ENCODE measurements at regions not wholly inside any gene's neighbourhood (a gene's known extent, or its start where the extent isn't known, plus 50 kb on each side); places are given as distances from the start of the nearest gene placed in this dataset.

DNA sequence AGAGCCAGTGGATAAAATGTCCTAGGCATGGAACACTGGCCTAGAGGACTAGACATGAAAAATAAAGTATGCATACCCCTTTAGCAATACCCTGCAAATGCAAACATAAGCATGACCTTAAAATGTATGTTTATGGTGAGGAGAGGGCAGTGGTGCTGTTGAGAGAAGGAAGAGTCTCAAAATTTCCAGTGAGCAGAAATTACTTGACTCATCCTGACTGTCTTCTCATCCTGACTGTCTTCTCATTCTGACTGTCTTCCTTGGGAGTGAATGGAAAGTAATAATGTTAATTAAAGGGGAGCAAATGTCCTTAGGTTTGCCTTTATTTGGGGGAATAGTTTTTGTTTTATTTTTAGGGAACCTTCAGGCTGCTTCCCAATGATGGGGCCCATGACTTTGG, 121.5 kb upstream of the GALNT15 start:
- Histone ChIP-seq H3K9me3 (ENCODE audit: control insufficient read depth, low read depth, low read length) (no peaks in the 10 kb centered on the region), H3K36me3 (ENCODE audit: control insufficient read depth, insufficient read depth, low read length) (no peaks in the 10 kb centered on the region), H3K4me3 (ENCODE audit: low read length) (no peak overlapping the region), H3K27me3 (ENCODE audit: control insufficient read depth, insufficient read depth, low read length) (no peaks in the 10 kb centered on the region), H3K4me1 (ENCODE audit: control insufficient read depth, insufficient read depth, low read length) (no peaks in the 10 kb centered on the region), H3K27ac (ENCODE audit: low read length) (no peak overlapping the region)
- DNase-seq = no peak

DNA sequence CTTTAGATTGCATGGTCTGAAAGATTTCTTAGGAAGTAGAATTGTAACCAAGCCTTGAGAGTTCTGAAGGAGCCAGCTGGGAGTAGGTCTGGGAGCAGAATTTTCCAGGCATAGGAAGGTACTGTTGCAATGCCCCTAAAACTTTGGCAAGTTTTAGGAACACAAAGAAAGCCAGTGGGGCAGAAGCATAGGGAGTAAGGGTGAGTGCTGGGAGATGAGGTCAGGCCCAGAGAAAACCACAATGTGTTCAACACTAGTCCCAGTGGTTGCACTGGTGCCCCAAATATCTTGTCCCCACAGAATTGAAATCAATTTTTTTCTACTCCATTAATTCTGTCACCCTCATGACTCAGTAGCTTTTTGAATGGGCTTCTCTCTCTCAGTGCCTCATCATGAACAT, 120.7 kb upstream of the GALNT15 start:
- no peaks in the 10 kb centered on the region for H3K36me3 ChIP-seq (ENCODE audit: control insufficient read depth, insufficient read depth, low read length)
- no peak overlapping the region for H3K27ac ChIP-seq (ENCODE audit: low read length)
- H3K4me1 ChIP-seq (ENCODE audit: control insufficient read depth, insufficient read depth, low read length) = no peaks in the 10 kb centered on the region
- DNase-seq = no peak
- no peaks in the 10 kb centered on the region for H3K27me3 ChIP-seq (ENCODE audit: control insufficient read depth, insufficient read depth, low read length)
- H3K9me3 ChIP-seq (ENCODE audit: control insufficient read depth, low read depth, low read length) = no peaks in the 10 kb centered on the region
- H3K4me3 ChIP-seq (ENCODE audit: low read length) = no peak overlapping the region

- Histone ChIP-seq H3K4me1 (ENCODE audit: control insufficient read depth, insufficient read depth, low read length) (no peaks in the 10 kb centered on the region), H3K4me3 (ENCODE audit: low read length) (no peak overlapping the region), H3K27me3 (ENCODE audit: control insufficient read depth, insufficient read depth, low read length) (no peaks in the 10 kb centered on the region), H3K27ac (ENCODE audit: low read length) (no peak overlapping the region), H3K9me3 (ENCODE audit: control insufficient read depth, low read depth, low read length) (no peaks in the 10 kb centered on the region), H3K36me3 (ENCODE audit: control insufficient read depth, insufficient read depth, low read length) (no peaks in the 10 kb centered on the region)
- no peak for DNase-seq
- 75% methylated on average over 2 of the region's 7 CpGs for WGBS (ENCODE audit: insufficient coverage, low lambda C conversion rate)
Observed at GRCh38 chr3:16055606-16056211, 118.8 kb upstream of the GALNT15 start.

- Histone ChIP-seq H3K27ac (ENCODE audit: low read length) (no peak overlapping the region), H3K4me3 (ENCODE audit: low read length) (no peak overlapping the region), H3K9me3 (ENCODE audit: control insufficient read depth, low read depth, low read length) (no peaks in the 10 kb centered on the region), H3K4me1 (ENCODE audit: control insufficient read depth, insufficient read depth, low read length) (no peaks in the 10 kb centered on the region), H3K36me3 (ENCODE audit: control insufficient read depth, insufficient read depth, low read length) (no peaks in the 10 kb centered on the region), H3K27me3 (ENCODE audit: control insufficient read depth, insufficient read depth, low read length) (no peaks in the 10 kb centered on the region)
- WGBS (ENCODE audit: insufficient coverage, low lambda C conversion rate) = 63% methylated on average over 2 of the region's 2 CpGs
- no peak for DNase-seq
Observed at GRCh38 chr3:16056217-16056616, 118.3 kb upstream of the GALNT15 start.

GRCh38 chr3:16058521-16058920, 116.0 kb upstream of the GALNT15 start:
- Histone ChIP-seq H3K4me1 (ENCODE audit: control insufficient read depth, insufficient read depth, low read length) (no peaks in the 10 kb centered on the region), H3K9me3 (ENCODE audit: control insufficient read depth, low read depth, low read length) (no peaks in the 10 kb centered on the region), H3K36me3 (ENCODE audit: control insufficient read depth, insufficient read depth, low read length) (no peaks in the 10 kb centered on the region), H3K4me3 (ENCODE audit: low read length) (no peak overlapping the region), H3K27me3 (ENCODE audit: control insufficient read depth, insufficient read depth, low read length) (no peaks in the 10 kb centered on the region), H3K27ac (ENCODE audit: low read length) (no peak overlapping the region)
- DNase-seq = no peak
- no CpG with 5 or more reads among the region's 1 CpG for WGBS (ENCODE audit: insufficient coverage, low lambda C conversion rate)

DNA sequence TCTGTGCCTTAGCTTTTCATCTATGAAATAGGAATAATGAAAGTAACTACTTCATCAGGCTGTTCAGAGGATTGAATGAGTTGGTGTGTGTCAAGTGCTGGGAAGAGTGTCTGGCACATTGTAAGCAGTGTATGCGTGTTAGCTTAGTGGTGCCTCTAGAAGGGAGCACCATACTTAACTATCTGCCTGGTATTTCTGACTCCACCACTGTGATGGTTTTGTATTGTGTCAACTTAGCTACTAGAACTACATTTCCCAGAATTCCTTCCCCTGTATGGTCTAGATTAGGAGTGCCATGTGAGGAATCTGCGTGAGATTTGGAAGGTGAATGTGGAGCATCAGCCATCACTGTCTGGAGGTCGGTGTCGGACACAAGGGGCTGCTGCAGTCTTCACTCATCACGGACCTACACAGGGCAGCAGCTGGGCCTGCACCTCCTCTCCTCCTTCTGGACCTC, 115.4 kb upstream of the GALNT15 start:
- Histone ChIP-seq H3K27ac (ENCODE audit: low read length) (no peak overlapping the region), H3K9me3 (ENCODE audit: control insufficient read depth, low read depth, low read length) (no peaks in the 10 kb centered on the region), H3K36me3 (ENCODE audit: control insufficient read depth, insufficient read depth, low read length) (no peaks in the 10 kb centered on the region), H3K4me1 (ENCODE audit: control insufficient read depth, insufficient read depth, low read length) (no peaks in the 10 kb centered on the region), H3K27me3 (ENCODE audit: control insufficient read depth, insufficient read depth, low read length) (no peaks in the 10 kb centered on the region), H3K4me3 (ENCODE audit: low read length) (no peak overlapping the region)
- WGBS (ENCODE audit: insufficient coverage, low lambda C conversion rate) = no CpG with 5 or more reads among the region's 5 CpGs
- no peak for DNase-seq

DNA sequence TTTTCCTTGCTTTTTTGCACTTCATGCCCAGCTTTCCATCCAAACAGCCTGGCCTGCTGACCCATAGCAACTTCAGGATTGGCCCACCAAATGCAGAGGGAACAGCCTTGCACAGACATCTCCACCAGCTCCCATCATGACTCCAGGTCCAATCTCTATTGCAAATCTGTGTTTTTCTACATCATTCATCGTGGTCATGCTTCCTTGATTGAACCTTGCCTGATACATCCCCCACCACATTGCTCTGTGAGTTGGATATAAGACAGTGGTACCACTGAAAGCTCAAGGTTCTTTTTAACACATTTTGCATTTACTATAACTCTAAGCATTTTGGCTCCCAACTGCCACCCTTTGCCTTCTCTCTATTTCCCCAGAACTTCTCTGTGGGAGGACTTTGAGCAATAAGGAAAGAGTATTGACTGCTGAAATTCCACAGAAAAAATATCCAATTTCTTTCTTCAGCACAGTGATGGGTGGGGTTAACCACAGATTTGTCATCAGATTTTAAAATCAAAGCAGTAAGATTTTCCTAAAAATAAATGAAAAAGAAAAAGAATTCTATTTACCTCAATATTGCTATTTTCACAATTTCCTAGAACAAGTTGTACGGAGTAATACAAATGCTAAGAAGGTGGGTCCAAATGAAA, 114.6 kb upstream of the GALNT15 start:
- Histone ChIP-seq H3K27me3 (ENCODE audit: control insufficient read depth, insufficient read depth, low read length) (no peaks in the 10 kb centered on the region), H3K9me3 (ENCODE audit: control insufficient read depth, low read depth, low read length) (no peaks in the 10 kb centered on the region), H3K4me3 (ENCODE audit: low read length) (no peak overlapping the region), H3K4me1 (ENCODE audit: control insufficient read depth, insufficient read depth, low read length) (no peaks in the 10 kb centered on the region), H3K36me3 (ENCODE audit: control insufficient read depth, insufficient read depth, low read length) (no peaks in the 10 kb centered on the region), H3K27ac (ENCODE audit: low read length) (no peak overlapping the region)
- DNase-seq = no peak
- 50% methylated on average over 1 of the region's 2 CpGs for WGBS (ENCODE audit: insufficient coverage, low lambda C conversion rate)

DNA sequence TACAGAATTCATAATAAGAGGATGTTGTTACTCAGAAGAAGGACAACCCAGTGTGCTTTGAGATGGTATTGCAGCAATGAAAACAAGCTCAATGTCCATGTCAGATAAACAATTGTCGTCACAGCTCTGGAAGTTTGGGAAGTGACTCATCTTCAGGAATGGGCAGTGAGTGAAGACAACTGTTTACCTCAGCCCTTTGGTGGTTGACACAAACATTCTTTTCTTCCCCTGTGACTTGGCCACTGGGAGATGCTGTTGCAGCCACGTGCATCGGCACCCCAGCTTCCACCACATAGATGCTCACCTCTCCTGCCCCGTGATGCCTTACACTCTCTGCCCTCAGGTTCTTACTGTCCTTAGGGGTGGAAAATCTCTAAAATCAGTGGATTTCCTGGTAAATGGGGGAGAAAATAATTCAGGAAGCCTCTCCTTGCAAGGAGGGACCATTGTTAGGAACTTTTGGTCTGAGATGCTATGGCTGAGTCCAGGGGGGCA, 114.1 kb upstream of the GALNT15 start:
- WGBS (ENCODE audit: insufficient coverage, low lambda C conversion rate) = no CpG with 5 or more reads among the region's 4 CpGs
- Histone ChIP-seq H3K9me3 (ENCODE audit: control insufficient read depth, low read depth, low read length) (no peaks in the 10 kb centered on the region), H3K27ac (ENCODE audit: low read length) (no peak overlapping the region), H3K27me3 (ENCODE audit: control insufficient read depth, insufficient read depth, low read length) (no peaks in the 10 kb centered on the region), H3K4me1 (ENCODE audit: control insufficient read depth, insufficient read depth, low read length) (no peaks in the 10 kb centered on the region), H3K36me3 (ENCODE audit: control insufficient read depth, insufficient read depth, low read length) (no peaks in the 10 kb centered on the region), H3K4me3 (ENCODE audit: low read length) (no peak overlapping the region)
- DNase-seq = peak; percentile 33 to 46

DNA sequence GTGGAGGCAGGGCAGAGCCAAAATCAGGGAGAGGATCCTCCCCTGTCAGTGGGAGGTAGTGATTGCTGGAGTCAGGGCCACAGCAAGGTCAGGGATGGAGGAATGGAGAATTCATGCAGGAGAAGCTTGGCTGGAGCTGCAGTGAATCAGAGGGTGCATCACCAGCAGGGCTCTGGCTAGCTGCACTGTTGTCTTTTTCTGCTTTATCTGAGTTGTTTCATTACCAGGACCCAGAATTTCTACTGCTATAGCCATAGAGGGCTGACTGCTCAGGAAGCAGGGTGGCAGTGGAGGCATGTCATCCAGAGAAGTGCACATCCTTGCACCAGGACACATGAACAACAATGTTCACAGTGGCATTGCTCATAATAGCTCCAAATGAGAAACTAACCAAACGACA, 113.5 kb upstream of the GALNT15 start:
- Histone ChIP-seq H3K4me3 (ENCODE audit: low read length) (no peak overlapping the region), H3K27me3 (ENCODE audit: control insufficient read depth, insufficient read depth, low read length) (no peaks in the 10 kb centered on the region), H3K9me3 (ENCODE audit: control insufficient read depth, low read depth, low read length) (no peaks in the 10 kb centered on the region), H3K36me3 (ENCODE audit: control insufficient read depth, insufficient read depth, low read length) (no peaks in the 10 kb centered on the region), H3K4me1 (ENCODE audit: control insufficient read depth, insufficient read depth, low read length) (no peaks in the 10 kb centered on the region), H3K27ac (ENCODE audit: low read length) (no peak overlapping the region)
- DNase-seq = no peak
- 83% methylated on average over 1 of the region's 1 CpG for WGBS (ENCODE audit: insufficient coverage, low lambda C conversion rate)

- Histone ChIP-seq H3K27me3 (ENCODE audit: control insufficient read depth, insufficient read depth, low read length) (no peaks in the 10 kb centered on the region), H3K9me3 (ENCODE audit: control insufficient read depth, low read depth, low read length) (no peaks in the 10 kb centered on the region), H3K27ac (ENCODE audit: low read length) (no peak overlapping the region), H3K4me1 (ENCODE audit: control insufficient read depth, insufficient read depth, low read length) (no peaks in the 10 kb centered on the region), H3K36me3 (ENCODE audit: control insufficient read depth, insufficient read depth, low read length) (no peaks in the 10 kb centered on the region), H3K4me3 (ENCODE audit: low read length) (no peak overlapping the region)
- WGBS (ENCODE audit: insufficient coverage, low lambda C conversion rate) = no CpG with 5 or more reads among the region's 2 CpGs
- DNase-seq = no peak
Observed at GRCh38 chr3:16061491-16061890, 113.0 kb upstream of the GALNT15 start.

DNA sequence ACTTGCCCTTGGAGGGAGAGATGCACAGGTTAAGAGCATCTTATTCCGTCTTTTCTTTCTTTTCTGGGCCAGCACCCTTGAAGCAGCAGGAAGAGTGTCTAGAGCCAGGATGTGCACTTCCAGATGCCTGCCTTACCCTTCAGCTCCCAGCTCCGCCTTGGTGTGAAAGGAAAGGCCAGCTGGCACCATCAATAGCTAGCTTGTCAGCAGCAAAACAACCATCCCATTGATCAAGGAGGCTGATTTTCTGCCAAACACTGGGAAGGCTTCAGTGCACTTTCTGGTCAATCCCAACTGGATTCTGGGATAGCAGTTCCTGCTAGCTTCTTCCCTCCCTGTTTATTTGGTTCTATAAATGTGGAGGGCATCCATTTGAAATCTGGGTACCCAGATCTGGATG, 110.9 kb upstream of the GALNT15 start:
- H3K27ac ChIP-seq (ENCODE audit: low read length) = no peak overlapping the region
- no peaks in the 10 kb centered on the region for H3K9me3 ChIP-seq (ENCODE audit: control insufficient read depth, low read depth, low read length)
- no peaks in the 10 kb centered on the region for H3K4me1 ChIP-seq (ENCODE audit: control insufficient read depth, insufficient read depth, low read length)
- H3K4me3 ChIP-seq (ENCODE audit: low read length) = no peak overlapping the region
- DNase-seq = no peak
- no CpG with 5 or more reads among the region's 2 CpGs for WGBS (ENCODE audit: insufficient coverage, low lambda C conversion rate)
- H3K27me3 ChIP-seq (ENCODE audit: control insufficient read depth, insufficient read depth, low read length) = no peaks in the 10 kb centered on the region
- no peaks in the 10 kb centered on the region for H3K36me3 ChIP-seq (ENCODE audit: control insufficient read depth, insufficient read depth, low read length)
